ENCODE measurements at regions not wholly inside any gene's neighbourhood (a gene's known extent, or its start where the extent isn't known, plus 50 kb on each side); places are given as distances from the start of the nearest gene placed in this dataset.

DNA sequence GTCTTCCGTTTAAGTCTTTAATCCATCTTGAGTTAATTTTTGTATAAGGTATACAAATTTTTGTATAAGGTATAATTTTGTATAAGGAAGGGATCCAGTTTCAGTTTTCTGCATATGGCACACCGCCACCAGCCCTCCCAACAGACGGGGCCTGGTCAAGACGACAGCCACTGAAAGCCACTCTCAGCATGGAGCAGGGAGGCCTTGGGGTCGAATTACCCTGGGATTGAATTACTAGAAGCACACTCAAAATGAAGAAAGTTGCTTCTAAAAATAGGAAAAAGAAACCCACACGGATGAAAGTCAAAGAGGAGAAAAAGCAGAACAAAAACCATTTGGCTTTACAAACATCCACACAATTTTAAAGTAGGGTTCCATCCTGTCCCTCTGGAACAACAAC is 586.2 kb upstream of the ADAMTS16 start:
- TF ChIP-seq POLR2A (IDR thresholded peaks at IDR 0.05): no peak
- TF ChIP-seq, protein P1, sequence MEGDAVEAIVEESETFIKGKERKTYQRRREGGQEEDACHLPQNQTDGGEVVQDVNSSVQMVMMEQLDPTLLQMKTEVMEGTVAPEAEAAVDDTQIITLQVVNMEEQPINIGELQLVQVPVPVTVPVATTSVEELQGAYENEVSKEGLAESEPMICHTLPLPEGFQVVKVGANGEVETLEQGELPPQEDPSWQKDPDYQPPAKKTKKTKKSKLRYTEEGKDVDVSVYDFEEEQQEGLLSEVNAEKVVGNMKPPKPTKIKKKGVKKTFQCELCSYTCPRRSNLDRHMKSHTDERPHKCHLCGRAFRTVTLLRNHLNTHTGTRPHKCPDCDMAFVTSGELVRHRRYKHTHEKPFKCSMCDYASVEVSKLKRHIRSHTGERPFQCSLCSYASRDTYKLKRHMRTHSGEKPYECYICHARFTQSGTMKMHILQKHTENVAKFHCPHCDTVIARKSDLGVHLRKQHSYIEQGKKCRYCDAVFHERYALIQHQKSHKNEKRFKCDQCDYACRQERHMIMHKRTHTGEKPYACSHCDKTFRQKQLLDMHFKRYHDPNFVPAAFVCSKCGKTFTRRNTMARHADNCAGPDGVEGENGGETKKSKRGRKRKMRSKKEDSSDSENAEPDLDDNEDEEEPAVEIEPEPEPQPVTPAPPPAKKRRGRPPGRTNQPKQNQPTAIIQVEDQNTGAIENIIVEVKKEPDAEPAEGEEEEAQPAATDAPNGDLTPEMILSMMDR (IDR thresholded peaks at IDR 0.05): no peak

All from ovary (tissue), 3 donors.